WTC11 (cell line): ENCODE measurements at regions not wholly inside any gene's neighbourhood (a gene's known extent, or its start where the extent isn't known, plus 50 kb on each side); places are given as distances from the start of the nearest gene placed in this dataset.

ENCODE experiments used
- ATAC-seq: fragments of 200-7000 bp; cut with Tn5 transposase; 2 replicates; pipeline ENCODE4 v1.10.0; 2021; ENCODE audit warnings: mild to moderate bottlenecking, moderate library complexity
- CTCF ChIA-PET: fragments of 300-600 bp; sonication (Branson Sonifier 250); formaldehyde crosslinking; loops from one replicate; lab custom pipeline; 2021; ENCODE audit warnings: antibody characterized with exemption; lab: Charles Lee
- POLR2A ChIA-PET: fragments of 350-600 bp; sonication (Branson Sonifier 250); formaldehyde crosslinking; loops from one replicate; lab custom pipeline; 2021; ENCODE audit warnings: antibody characterized with exemption; lab: Charles Lee
- DNase-seq: peaks from one replicate; pipeline ENCODE4 v3.0.0; 2021; ENCODE audit warnings: low spot score
- H3K27ac Mint-ChIP-seq: 2 replicates; pipeline ENCODE4 v1.8.0; 2021; ENCODE audit warnings: mixed read lengths
- H3K27me3 Mint-ChIP-seq: 2 replicates; pipeline ENCODE4 v1.8.0; 2021; ENCODE audit warnings: low read depth, mild to moderate bottlenecking, moderate library complexity, mixed read lengths
- H3K36me3 Mint-ChIP-seq: 2 replicates; pipeline ENCODE4 v1.8.0; 2021; ENCODE audit warnings: mixed read lengths
- H3K4me1 Mint-ChIP-seq: 2 replicates; pipeline ENCODE4 v1.8.0; 2022; ENCODE audit warnings: mixed read lengths
- H3K4me3 Mint-ChIP-seq: 2 replicates; pipeline ENCODE4 v1.8.0; 2021; ENCODE audit warnings: mild to moderate bottlenecking, moderate library complexity, mixed read lengths
- H3K9me3 Mint-ChIP-seq: 2 replicates; pipeline ENCODE4 v1.8.0; 2021; ENCODE audit warnings: mixed read lengths
- CDX4 ChIP-seq: fragments of 250-450 bp; sonication (Bioruptor Pico); IDR thresholded peaks from 2 replicates; pipeline ENCODE4 v1.9.0; 2021; ENCODE audit warnings: moderate library complexity, mild to moderate bottlenecking, inconsistent platforms, borderline replicate concordance
- CREM ChIP-seq: sonication (generic); formaldehyde crosslinking; IDR thresholded peaks from 2 replicates; pipeline ENCODE4 v1.8.1; 2022; ENCODE audit warnings: mild to moderate bottlenecking, missing genetic modification reagents, moderate library complexity
- ETV6 ChIP-seq: sonication (generic); formaldehyde crosslinking; IDR thresholded peaks from 2 replicates; pipeline ENCODE4 v1.8.1; 2022; ENCODE audit warnings: mild to moderate bottlenecking, missing genetic modification reagents
- HMGXB4 ChIP-seq: sonication (generic); formaldehyde crosslinking; IDR thresholded peaks from 2 replicates; pipeline ENCODE4 v1.8.1; 2023; ENCODE audit warnings: mild to moderate bottlenecking, moderate library complexity, missing genetic modification reagents
- JUN ChIP-seq: sonication (generic); formaldehyde crosslinking; IDR thresholded peaks from 2 replicates; pipeline ENCODE4 v1.8.0; 2023; ENCODE audit warnings: mild to moderate bottlenecking, missing genetic modification reagents
- NFE2L1 ChIP-seq: sonication (generic); formaldehyde crosslinking; IDR thresholded peaks from 2 replicates; pipeline ENCODE4 v1.8.1; 2023; ENCODE audit warnings: missing genetic modification reagents
- NR1H2 ChIP-seq: sonication (generic); formaldehyde crosslinking; IDR thresholded peaks from 2 replicates; pipeline ENCODE4 v1.9.0; 2021; ENCODE audit warnings: mild to moderate bottlenecking, moderate library complexity, missing genetic modification reagents
- NR2C2 ChIP-seq: sonication (generic); formaldehyde crosslinking; IDR thresholded peaks from 2 replicates; pipeline ENCODE4 v1.8.0; 2022; ENCODE audit warnings: mild to moderate bottlenecking, missing genetic modification reagents
- RELA ChIP-seq: sonication (generic); formaldehyde crosslinking; IDR thresholded peaks from 2 replicates; pipeline ENCODE4 v1.8.1; 2022; ENCODE audit warnings: missing genetic modification reagents, mild to moderate bottlenecking, borderline replicate concordance
- RORB ChIP-seq: fragments of 250-450 bp; sonication (Bioruptor Pico); IDR thresholded peaks from 2 replicates; pipeline ENCODE4 v1.9.0; 2021; ENCODE audit warnings: mild to moderate bottlenecking
- SMAD4 ChIP-seq: sonication (generic); formaldehyde crosslinking; IDR thresholded peaks from 2 replicates; pipeline ENCODE4 v1.8.0; 2022; ENCODE audit warnings: mild to moderate bottlenecking, missing genetic modification reagents
- USF2 ChIP-seq: sonication (generic); formaldehyde crosslinking; IDR thresholded peaks from 2 replicates; pipeline ENCODE4 v1.8.1; 2023; ENCODE audit warnings: mild to moderate bottlenecking, missing genetic modification reagents, moderate library complexity
- ZNF121 ChIP-seq: sonication (generic); formaldehyde crosslinking; IDR thresholded peaks from 2 replicates; pipeline ENCODE4 v1.8.0; 2023; ENCODE audit warnings: missing genetic modification reagents
- ZNF138 ChIP-seq: sonication (generic); formaldehyde crosslinking; conservative IDR thresholded peaks from 2 replicates; pipeline ENCODE4 v1.8.1; 2022; ENCODE audit warnings: mild to moderate bottlenecking, moderate library complexity, missing genetic modification reagents
- ZNF423 ChIP-seq: fragments of 250-450 bp; sonication (Bioruptor Pico); IDR thresholded peaks from 2 replicates; pipeline ENCODE4 v2.1.2; 2022; ENCODE audit warnings: mild to moderate bottlenecking, moderate library complexity
- ZNF512 ChIP-seq: sonication (generic); formaldehyde crosslinking; IDR thresholded peaks from 2 replicates; pipeline ENCODE4 v1.8.1; 2022; ENCODE audit warnings: missing genetic modification reagents, borderline replicate concordance
- ZNF671 ChIP-seq: fragments of 250-450 bp; sonication (Bioruptor Pico); IDR thresholded peaks from 2 replicates; pipeline ENCODE4 v1.8.0; 2021; ENCODE audit warnings: mild to moderate bottlenecking
- TF ChIP-seq, protein P1 (sequence below): sonication (generic); formaldehyde crosslinking; IDR thresholded peaks from 2 replicates; pipeline ENCODE4 v1.8.0; 2022; ENCODE audit warnings: missing genetic modification reagents
- TF ChIP-seq, protein P2 (sequence below): sonication (generic); formaldehyde crosslinking; IDR thresholded peaks from 2 replicates; pipeline ENCODE4 v1.8.1; 2022; ENCODE audit warnings: mild to moderate bottlenecking, missing genetic modification reagents, moderate library complexity, borderline replicate concordance
- TF ChIP-seq, protein P3 (sequence below): sonication (generic); formaldehyde crosslinking; IDR thresholded peaks from 2 replicates; pipeline ENCODE4 v1.8.1; 2022; ENCODE audit warnings: low read depth, mild to moderate bottlenecking, moderate library complexity, missing genetic modification reagents, borderline replicate concordance
- TF ChIP-seq, protein P4 (sequence below): sonication (generic); formaldehyde crosslinking; IDR thresholded peaks from 2 replicates; pipeline ENCODE4 v1.8.0; 2023; ENCODE audit warnings: missing genetic modification reagents

- Mint-ChIP-seq H3K9me3 (no peaks in the 10 kb centered on the region), H3K4me3 (no peak overlapping the region), H3K36me3 (no peaks in the 10 kb centered on the region), H3K27ac (no peak overlapping the region), H3K4me1 (no peaks in the 10 kb centered on the region), H3K27me3 (no peaks in the 10 kb centered on the region; the same call in 1 of the 2 replicates)
- CTCF ChIA-PET: no interaction called here
- POLR2A ChIA-PET: interaction anchor here (0.7 kb wide), 1 partner anchor 486 kb away, joined by 5 read pairs; no protein-coding TSS in a partner anchor
- no peak for ATAC-seq
- no peak for DNase-seq
- TF ChIP-seq CREM (CRISPR knock-in tag) (no peak), NR1H2 (CRISPR knock-in tag) (no peak), RORB (CRISPR knock-in tag) (no peak), USF2 (no peak), ETV6 (CRISPR knock-in tag) (no peak), ZNF121 (CRISPR knock-in tag) (no peak), CDX4 (CRISPR knock-in tag) (no peak), ZNF671 (no peak), ZNF138 (no peak), ZNF512 (no peak)
- TF ChIP-seq, protein P1, sequence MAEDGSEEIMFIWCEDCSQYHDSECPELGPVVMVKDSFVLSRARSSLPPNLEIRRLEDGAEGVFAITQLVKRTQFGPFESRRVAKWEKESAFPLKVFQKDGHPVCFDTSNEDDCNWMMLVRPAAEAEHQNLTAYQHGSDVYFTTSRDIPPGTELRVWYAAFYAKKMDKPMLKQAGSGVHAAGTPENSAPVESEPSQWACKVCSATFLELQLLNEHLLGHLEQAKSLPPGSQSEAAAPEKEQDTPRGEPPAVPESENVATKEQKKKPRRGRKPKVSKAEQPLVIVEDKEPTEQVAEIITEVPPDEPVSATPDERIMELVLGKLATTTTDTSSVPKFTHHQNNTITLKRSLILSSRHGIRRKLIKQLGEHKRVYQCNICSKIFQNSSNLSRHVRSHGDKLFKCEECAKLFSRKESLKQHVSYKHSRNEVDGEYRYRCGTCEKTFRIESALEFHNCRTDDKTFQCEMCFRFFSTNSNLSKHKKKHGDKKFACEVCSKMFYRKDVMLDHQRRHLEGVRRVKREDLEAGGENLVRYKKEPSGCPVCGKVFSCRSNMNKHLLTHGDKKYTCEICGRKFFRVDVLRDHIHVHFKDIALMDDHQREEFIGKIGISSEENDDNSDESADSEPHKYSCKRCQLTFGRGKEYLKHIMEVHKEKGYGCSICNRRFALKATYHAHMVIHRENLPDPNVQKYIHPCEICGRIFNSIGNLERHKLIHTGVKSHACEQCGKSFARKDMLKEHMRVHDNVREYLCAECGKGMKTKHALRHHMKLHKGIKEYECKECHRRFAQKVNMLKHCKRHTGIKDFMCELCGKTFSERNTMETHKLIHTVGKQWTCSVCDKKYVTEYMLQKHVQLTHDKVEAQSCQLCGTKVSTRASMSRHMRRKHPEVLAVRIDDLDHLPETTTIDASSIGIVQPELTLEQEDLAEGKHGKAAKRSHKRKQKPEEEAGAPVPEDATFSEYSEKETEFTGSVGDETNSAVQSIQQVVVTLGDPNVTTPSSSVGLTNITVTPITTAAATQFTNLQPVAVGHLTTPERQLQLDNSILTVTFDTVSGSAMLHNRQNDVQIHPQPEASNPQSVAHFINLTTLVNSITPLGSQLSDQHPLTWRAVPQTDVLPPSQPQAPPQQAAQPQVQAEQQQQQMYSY (CRISPR knock-in tag): no peak
- TF ChIP-seq, protein P2, sequence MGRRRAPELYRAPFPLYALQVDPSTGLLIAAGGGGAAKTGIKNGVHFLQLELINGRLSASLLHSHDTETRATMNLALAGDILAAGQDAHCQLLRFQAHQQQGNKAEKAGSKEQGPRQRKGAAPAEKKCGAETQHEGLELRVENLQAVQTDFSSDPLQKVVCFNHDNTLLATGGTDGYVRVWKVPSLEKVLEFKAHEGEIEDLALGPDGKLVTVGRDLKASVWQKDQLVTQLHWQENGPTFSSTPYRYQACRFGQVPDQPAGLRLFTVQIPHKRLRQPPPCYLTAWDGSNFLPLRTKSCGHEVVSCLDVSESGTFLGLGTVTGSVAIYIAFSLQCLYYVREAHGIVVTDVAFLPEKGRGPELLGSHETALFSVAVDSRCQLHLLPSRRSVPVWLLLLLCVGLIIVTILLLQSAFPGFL (CRISPR knock-in tag): no peak
- TF ChIP-seq, protein P3, sequence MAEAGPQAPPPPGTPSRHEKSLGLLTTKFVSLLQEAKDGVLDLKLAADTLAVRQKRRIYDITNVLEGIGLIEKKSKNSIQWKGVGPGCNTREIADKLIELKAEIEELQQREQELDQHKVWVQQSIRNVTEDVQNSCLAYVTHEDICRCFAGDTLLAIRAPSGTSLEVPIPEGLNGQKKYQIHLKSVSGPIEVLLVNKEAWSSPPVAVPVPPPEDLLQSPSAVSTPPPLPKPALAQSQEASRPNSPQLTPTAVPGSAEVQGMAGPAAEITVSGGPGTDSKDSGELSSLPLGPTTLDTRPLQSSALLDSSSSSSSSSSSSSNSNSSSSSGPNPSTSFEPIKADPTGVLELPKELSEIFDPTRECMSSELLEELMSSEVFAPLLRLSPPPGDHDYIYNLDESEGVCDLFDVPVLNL (CRISPR knock-in tag): no peak
- TF ChIP-seq, protein P4, sequence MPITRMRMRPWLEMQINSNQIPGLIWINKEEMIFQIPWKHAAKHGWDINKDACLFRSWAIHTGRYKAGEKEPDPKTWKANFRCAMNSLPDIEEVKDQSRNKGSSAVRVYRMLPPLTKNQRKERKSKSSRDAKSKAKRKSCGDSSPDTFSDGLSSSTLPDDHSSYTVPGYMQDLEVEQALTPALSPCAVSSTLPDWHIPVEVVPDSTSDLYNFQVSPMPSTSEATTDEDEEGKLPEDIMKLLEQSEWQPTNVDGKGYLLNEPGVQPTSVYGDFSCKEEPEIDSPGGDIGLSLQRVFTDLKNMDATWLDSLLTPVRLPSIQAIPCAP (CRISPR knock-in tag): no peak
These were observed 262.5 kb upstream of the GRIN3A start for GRCh38 chr9:102000956-102001355.

DNA sequence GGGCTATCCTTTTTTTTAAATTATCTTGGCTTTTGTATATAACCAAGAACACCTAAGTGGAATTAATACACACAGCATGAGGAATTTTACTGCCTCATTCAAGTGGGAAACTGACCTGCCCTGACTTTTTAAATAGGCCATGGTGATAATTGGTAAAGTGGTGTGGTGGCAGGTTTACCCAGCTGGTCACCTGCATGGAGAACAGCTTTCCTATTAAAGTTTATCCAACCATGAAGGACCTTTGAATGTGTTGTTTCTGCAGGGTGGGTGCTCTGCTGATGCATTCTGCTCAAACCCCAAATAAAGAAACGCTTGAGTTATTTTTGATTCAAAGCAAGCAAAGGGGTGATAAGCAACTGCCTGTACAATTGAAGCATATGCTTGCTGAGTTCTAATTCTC, 261.0 kb upstream of the GRIN3A start:
- H3K4me3 Mint-ChIP-seq: no peak overlapping the region
- POLR2A ChIA-PET: no interaction called here
- no peak overlapping the region for H3K27ac Mint-ChIP-seq
- DNase-seq (no peak), ATAC-seq (no peak)
- CTCF ChIA-PET: no interaction called here
- no peaks in the 10 kb centered on the region for H3K36me3 Mint-ChIP-seq
- no peaks in the 10 kb centered on the region; the same call in 1 of the 2 replicates for H3K27me3 Mint-ChIP-seq
- H3K4me1 Mint-ChIP-seq: no peaks in the 10 kb centered on the region
- H3K9me3 Mint-ChIP-seq: no peaks in the 10 kb centered on the region
- TF ChIP-seq RELA (no peak), HMGXB4 (no peak), NR2C2 (CRISPR knock-in tag) (no peak), SMAD4 (CRISPR knock-in tag) (no peak), NFE2L1 (no peak), ZNF423 (CRISPR knock-in tag) (no peak), JUN (CRISPR knock-in tag) (no peak)
- TF ChIP-seq, protein P1 (CRISPR knock-in tag): no peak
